Heart left ventricle (tissue), 16 donors: ENCODE measurements at regions not wholly inside any gene's neighbourhood (a gene's known extent, or its start where the extent isn't known, plus 50 kb on each side); places are given as distances from the start of the nearest gene placed in this dataset.

Experiments used
- ATAC-seq, 4 donors: fragments of 200-7000 bp; cut with Tn5 transposase; one replicate each; pipeline ENCODE4 v1.9.1; 2020 to 2022; ENCODE audit warnings: moderate library complexity in 4 of 4, mild to moderate bottlenecking in 3 of 4, moderate number of reproducible peaks in 1 of 4
- DNase-seq, 5 donors: peaks; one replicate each; pipeline ENCODE4 v3.0.0-alpha.2; 2020
- H3K27ac ChIP-seq, 12 donors: fragments of 200-600 bp; sonication (generic) in 4 of 12; one replicate each; pipeline versions ENCODE4 v1.5.0 to v1.8.0; 2016 to 2022; ENCODE audit warnings: mild to moderate bottlenecking in 2 of 12
- H3K27me3 ChIP-seq, 9 donors: fragments of 200-600 bp; sonication (generic) in 2 of 9; one replicate each; pipeline versions ENCODE4 v1.5.1 to v1.8.0; 2016 to 2022; ENCODE audit warnings: mild to moderate bottlenecking in 3 of 9
- H3K36me3 ChIP-seq, 9 donors: fragments of 200-600 bp; sonication (generic) in 2 of 9; one replicate each; pipeline versions ENCODE4 v1.5.0 to v1.8.0; 2018 to 2022; ENCODE audit warnings: mild to moderate bottlenecking in 2 of 9
- H3K4me1 ChIP-seq, 12 donors: fragments of 200-600 bp; sonication (generic) in 4 of 12; one replicate each; pipeline versions ENCODE4 v1.5.0 to v1.8.0; 2016 to 2022; ENCODE audit warnings: mild to moderate bottlenecking in 3 of 12
- H3K4me3 ChIP-seq, 12 donors: fragments of 200-600 bp; sonication (generic) in 4 of 12; one replicate each; pipeline versions ENCODE4 v1.5.0 to v1.8.0; 2017 to 2022; ENCODE audit warnings: mild to moderate bottlenecking in 9 of 12, moderate library complexity in 4 of 12
- H3K9me3 ChIP-seq, 12 donors: fragments of 200-600 bp; sonication (generic) in 4 of 12; one replicate each; pipeline versions ENCODE4 v1.5.0 to v1.8.0; 2016 to 2022; ENCODE audit warnings: mild to moderate bottlenecking in 1 of 12
- POLR2A ChIP-seq, 2 donors: fragments of 450-650 bp; IDR thresholded peaks; one replicate each; pipeline ENCODE4 v1.6.1; 2017; ENCODE audit warnings: antibody characterized with exemption in 2 of 2, mild to moderate bottlenecking in 2 of 2, moderate library complexity in 2 of 2
- WGBS, 4 donors: extraction: QIAGEN DNeasy Blood & Tissue Kit in 2 of 4; methylation state at CpG; one replicate each; pipeline versions ENCODE4 v1.1.5 to v1.1.7; 2013 to 2018; 5-methylcytosine and 5-hydroxymethylcytosine counted together
- intact Hi-C, 10 donors: fragments of 100-400 bp; cut with DNase I; formaldehyde crosslinking; loops; one replicate each; pipeline versions ENCODE4 v1.11.1 to v1.14.2; 2022
- TF ChIP-seq, protein P1 (sequence below), 12 donors: fragments of 200-600 bp; sonication (generic) in 4 of 12; IDR thresholded peaks; one replicate each; pipeline versions ENCODE4 v1.5.0 to v1.8.0; 2018 to 2022; ENCODE audit warnings: antibody characterized with exemption in 12 of 12, mild to moderate bottlenecking in 5 of 12
- donor health status: ischemic (EF 13 %, LVEDD 7.1; RV severe dilation, severe dysfunction).
- donor health status: healthy with polysubstance abuse.
- donor health status: DM: no; HTN: yes; CAD: no.
- donor health status: DM: no; HTN: no; CAD: no.
- donor health status: ischemic (EF 25% LVEDD 6.9; RV normal size, moderate dysfunction).
- donor health status: ischemic (EF 25% LVEDD 5.7; RV mildly dilated, moderate dysfunction).
- donor health status: healthy.
- donor health status: DM: yes; HTN: yes; CAD: no.
- donor health status: ischemic (EF 35%, LVEDD 5.7; RV mildly dilated, moderate dysfunction).
- donor health status: nonischemic (EF 11% LVEDD 7.7; RV severe dilation, severe dysfunction).
- donor health status: DM: yes; HTN: yes; CAD: no.
- donor health status: PGD.
- donor health status: ischemic (EF 29% LVEDD 5.4; RV normal size, mild dysfunction).
- donor health status: nonischemic (EF 23%, LVEDD 6.1; RV moderate dilation, normal function).

DNA sequence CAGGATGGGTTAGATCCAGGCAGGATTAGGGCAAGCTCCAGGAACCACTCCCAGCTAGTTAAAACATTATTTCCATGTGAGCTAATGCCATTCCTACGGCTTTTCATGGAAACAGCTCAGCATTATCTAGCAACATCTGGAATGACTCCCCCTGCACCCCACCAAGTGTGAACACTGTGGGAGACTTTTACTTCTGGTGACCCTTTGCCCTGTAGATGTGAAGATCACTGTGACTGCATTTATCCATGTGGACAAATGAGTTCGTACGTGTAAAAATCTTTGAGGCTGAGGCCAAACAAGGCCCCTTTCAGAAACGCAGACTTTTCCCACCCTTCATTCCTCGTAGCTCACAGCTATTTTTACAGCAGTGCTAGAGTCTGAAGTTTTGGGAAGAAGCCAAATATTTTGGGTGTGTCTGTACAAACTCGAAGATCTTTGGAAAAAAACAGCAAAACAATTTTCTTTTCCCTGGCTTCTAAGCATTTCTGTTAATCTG is 221.8 kb upstream of the SOX4 start:
- peak in 1 of 5 donors; percentile 31 for DNase-seq
- Histone ChIP-seq H3K9me3 (no peaks in the 10 kb centered on the region), H3K27ac (peak overlapping the region in 5 of 12 donors; percentile 13 to 54 (median 26)), H3K36me3 (no peaks in the 10 kb centered on the region), H3K4me1 (peaks cover 0 to 14% (median 8%) of the 10 kb centered on the region in 12 donors), H3K4me3 (no peak overlapping the region), H3K27me3 (no peaks in the 10 kb centered on the region)
- peak; percentile 42 to 79 (median 52) for ATAC-seq
- WGBS, 4 donors, result 14 to 22% (median 15%) methylated on average over 6 of the region's 6 CpGs
- intact Hi-C loops, result loop anchor here in 1 of 10 donors (10.0 kb wide), 1 partner anchor 213 kb away; no protein-coding TSS in a partner anchor
- TF ChIP-seq, protein P1, sequence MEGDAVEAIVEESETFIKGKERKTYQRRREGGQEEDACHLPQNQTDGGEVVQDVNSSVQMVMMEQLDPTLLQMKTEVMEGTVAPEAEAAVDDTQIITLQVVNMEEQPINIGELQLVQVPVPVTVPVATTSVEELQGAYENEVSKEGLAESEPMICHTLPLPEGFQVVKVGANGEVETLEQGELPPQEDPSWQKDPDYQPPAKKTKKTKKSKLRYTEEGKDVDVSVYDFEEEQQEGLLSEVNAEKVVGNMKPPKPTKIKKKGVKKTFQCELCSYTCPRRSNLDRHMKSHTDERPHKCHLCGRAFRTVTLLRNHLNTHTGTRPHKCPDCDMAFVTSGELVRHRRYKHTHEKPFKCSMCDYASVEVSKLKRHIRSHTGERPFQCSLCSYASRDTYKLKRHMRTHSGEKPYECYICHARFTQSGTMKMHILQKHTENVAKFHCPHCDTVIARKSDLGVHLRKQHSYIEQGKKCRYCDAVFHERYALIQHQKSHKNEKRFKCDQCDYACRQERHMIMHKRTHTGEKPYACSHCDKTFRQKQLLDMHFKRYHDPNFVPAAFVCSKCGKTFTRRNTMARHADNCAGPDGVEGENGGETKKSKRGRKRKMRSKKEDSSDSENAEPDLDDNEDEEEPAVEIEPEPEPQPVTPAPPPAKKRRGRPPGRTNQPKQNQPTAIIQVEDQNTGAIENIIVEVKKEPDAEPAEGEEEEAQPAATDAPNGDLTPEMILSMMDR (IDR thresholded peaks at IDR 0.05), result no peak
- no peak for TF ChIP-seq POLR2A (IDR thresholded peaks at IDR 0.05)

DNA sequence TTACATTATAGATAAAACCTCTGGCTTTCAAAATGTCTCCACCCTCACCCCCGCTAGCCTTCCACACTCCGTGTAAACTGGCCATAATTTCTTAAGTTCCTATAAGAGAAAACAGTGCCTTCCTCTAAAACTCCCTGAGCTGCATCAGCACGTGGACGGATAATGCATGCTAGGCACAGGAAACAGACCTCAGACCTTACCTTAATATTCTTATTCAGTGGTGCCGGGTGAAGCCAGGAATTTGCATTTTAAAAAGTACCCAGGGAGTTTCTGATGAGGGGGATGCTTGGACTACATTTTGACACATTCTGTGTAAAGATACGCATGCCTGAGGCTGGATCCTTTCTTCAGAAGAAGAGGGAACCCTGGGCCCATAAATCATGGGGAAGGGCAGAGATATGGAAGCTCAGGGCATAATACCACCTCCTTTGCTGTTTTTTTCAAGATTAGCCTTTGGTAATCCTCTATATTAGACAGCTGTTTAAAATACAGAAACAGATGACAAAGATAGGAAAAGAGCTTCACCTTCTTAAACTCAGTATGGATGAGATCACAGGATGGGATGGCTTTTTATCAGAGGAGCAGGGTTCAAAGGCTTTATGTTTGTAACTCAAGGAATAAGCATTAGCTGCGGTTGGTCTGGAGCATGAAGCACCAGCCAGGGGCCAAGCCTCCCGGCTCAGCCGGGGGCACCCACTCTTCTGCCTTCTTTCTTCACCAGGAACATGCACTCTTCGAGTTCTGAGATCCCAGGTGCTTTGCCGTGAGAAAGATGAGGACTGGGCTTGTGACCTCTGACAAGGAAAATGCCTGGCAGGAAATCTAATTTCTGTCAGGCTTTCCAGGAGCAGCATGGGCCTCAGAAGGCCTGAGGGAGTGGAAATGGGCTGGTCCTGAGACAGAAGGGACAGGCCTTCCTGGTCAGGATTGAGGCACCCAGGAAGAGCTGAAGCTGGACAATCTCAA is 218.1 kb upstream of the SOX4 start:
- H3K4me1 ChIP-seq, result peaks cover 0 to 14% (median 8%) of the 10 kb centered on the region in 12 donors
- H3K4me3 ChIP-seq, result no peak overlapping the region
- no peaks in the 10 kb centered on the region for H3K9me3 ChIP-seq
- 76 to 86% (median 83%) methylated on average over 10 to 11 of the region's 11 CpGs for WGBS, 4 donors
- intact Hi-C loops, result loop anchor here in 1 of 10 donors (10.0 kb wide), 1 partner anchor 209 kb away; no protein-coding TSS in a partner anchor
- no peaks in the 10 kb centered on the region for H3K27me3 ChIP-seq
- TF ChIP-seq POLR2A (IDR thresholded peaks at IDR 0.05), result no peak
- TF ChIP-seq, protein P1 (IDR thresholded peaks at IDR 0.05), result no peak
- no peak overlapping the region for H3K27ac ChIP-seq
- ATAC-seq (no peak), DNase-seq (no peak)
- H3K36me3 ChIP-seq, result no peaks in the 10 kb centered on the region

DNA sequence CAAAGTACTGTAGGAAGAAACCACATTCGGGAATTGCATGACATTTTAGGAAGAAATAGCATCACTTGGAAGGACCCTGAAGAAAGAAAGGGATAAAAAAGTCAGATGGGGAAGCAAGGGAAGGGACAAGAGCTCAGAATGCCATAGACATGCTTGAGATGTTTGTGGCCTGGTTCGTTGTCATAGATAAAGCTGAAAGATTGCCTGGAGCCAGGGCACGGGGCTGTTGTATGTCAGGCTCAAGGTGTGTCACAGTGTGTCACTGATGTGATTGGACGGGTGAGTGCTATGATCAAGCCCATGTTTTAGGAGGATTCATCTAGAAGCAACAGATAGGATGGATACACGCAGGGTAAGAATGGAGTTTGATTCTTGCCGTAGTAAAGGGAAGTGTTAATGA is 216.2 kb upstream of the SOX4 start:
- no peak for ATAC-seq

More for the DNA sequence above, 216.2 kb upstream of the SOX4 start:
- no peak overlapping the region for H3K4me3 ChIP-seq
- TF ChIP-seq, protein P1 (IDR thresholded peaks at IDR 0.05), result no peak
- TF ChIP-seq POLR2A (IDR thresholded peaks at IDR 0.05), result no peak
- intact Hi-C loops, result loop anchor here in 1 of 10 donors (10.0 kb wide), 1 partner anchor 207 kb away; no protein-coding TSS in a partner anchor
- H3K36me3 ChIP-seq, result no peaks in the 10 kb centered on the region
- no peak overlapping the region for H3K27ac ChIP-seq
- WGBS, 4 donors, result 80 to 85% (median 83%) methylated on average over 6 of the region's 6 CpGs
- no peaks in the 10 kb centered on the region for H3K27me3 ChIP-seq
- DNase-seq, result no peak
- H3K9me3 ChIP-seq, result no peaks in the 10 kb centered on the region
- H3K4me1 ChIP-seq, result no peaks in the 10 kb centered on the region
